Left ventricle myocardium inferior (tissue), 1 donor: ENCODE measurements at regions not wholly inside any gene's neighbourhood (a gene's known extent, or its start where the extent isn't known, plus 50 kb on each side); places are given as distances from the start of the nearest gene placed in this dataset.

ENCODE experiments used
- DNase-seq: peaks from one replicate; pipeline ENCODE4 v3.0.0-alpha.2; 2020
- H3K27ac ChIP-seq: fragments of 200-600 bp; replicated peaks from 2 replicates; pipeline ENCODE4 v1.8.0; 2021
- H3K27me3 ChIP-seq: fragments of 200-600 bp; 2 replicates; pipeline ENCODE4 v1.8.0; 2021; ENCODE audit warnings: low read depth
- H3K36me3 ChIP-seq: fragments of 200-600 bp; 2 replicates; pipeline ENCODE4 v1.8.0; 2021
- H3K4me1 ChIP-seq: fragments of 200-600 bp; 2 replicates; pipeline ENCODE4 v1.8.0; 2021
- H3K4me3 ChIP-seq: fragments of 200-600 bp; 2 replicates; pipeline ENCODE4 v1.8.0; 2021; ENCODE audit warnings: mild to moderate bottlenecking, moderate library complexity
- H3K9me3 ChIP-seq: fragments of 200-600 bp; replicated peaks from 2 replicates; pipeline ENCODE4 v1.8.0; 2021
- CTCF ChIP-seq: fragments of 200-600 bp; IDR thresholded peaks from 2 replicates; pipeline ENCODE4 v1.8.0; 2021; ENCODE audit warnings: antibody characterized with exemption, mild to moderate bottlenecking, borderline replicate concordance
- intact Hi-C: fragments of 100-400 bp; cut with micrococcal nuclease; formaldehyde crosslinking; loops from one replicate; pipeline ENCODE4 v1.11.0; 2022
- donor health status: DM: no; HTN: yes; CAD: no; lungs with severe emphysema.

GRCh38 chr9:91157883-91158282 lies 203.8 kb downstream of the AUH start:
- no peaks in the 10 kb centered on the region for H3K36me3 ChIP-seq
- H3K9me3 ChIP-seq = peaks cover 5% of the 10 kb centered on the region
- no peak for TF ChIP-seq CTCF
- peaks cover 20% of the 10 kb centered on the region for H3K4me1 ChIP-seq
- no peak overlapping the region for H3K27ac ChIP-seq
- intact Hi-C loops = no loop called here
- no peak overlapping the region for H3K4me3 ChIP-seq
- DNase-seq = no peak
- H3K27me3 ChIP-seq = no peaks in the 10 kb centered on the region

- Histone ChIP-seq H3K4me3 (no peak overlapping the region), H3K27ac (no peak overlapping the region), H3K36me3 (no peaks in the 10 kb centered on the region), H3K27me3 (no peaks in the 10 kb centered on the region), H3K9me3 (peaks cover 5% of the 10 kb centered on the region), H3K4me1 (peaks cover 24% of the 10 kb centered on the region)
- intact Hi-C loops = no loop called here
- no peak for DNase-seq
- TF ChIP-seq CTCF = no peak
Measured at GRCh38 chr9:91158286-91158685, 203.4 kb downstream of the AUH start.

GRCh38 chr9:91158946-91159345 lies 202.8 kb downstream of the AUH start:
- DNase-seq = no peak
- H3K36me3 ChIP-seq = no peaks in the 10 kb centered on the region
- H3K27me3 ChIP-seq = no peaks in the 10 kb centered on the region
- H3K27ac ChIP-seq = no peak overlapping the region
- peaks cover 29% of the 10 kb centered on the region for H3K4me1 ChIP-seq
- intact Hi-C loops = no loop called here
- H3K4me3 ChIP-seq = no peak overlapping the region
- no peak for TF ChIP-seq CTCF
- H3K9me3 ChIP-seq = peaks cover 5% of the 10 kb centered on the region

- Histone ChIP-seq H3K4me1 (peaks cover 29% of the 10 kb centered on the region), H3K27me3 (no peaks in the 10 kb centered on the region), H3K36me3 (no peaks in the 10 kb centered on the region), H3K9me3 (peaks cover 5% of the 10 kb centered on the region), H3K4me3 (peak overlapping the region; percentile 54), H3K27ac (peak overlapping the region; percentile 74)
- intact Hi-C loops = no loop called here
- DNase-seq = peak; percentile 65
- no peak for TF ChIP-seq CTCF
Measured at GRCh38 chr9:91159664-91160121, 202.0 kb downstream of the AUH start.

- TF ChIP-seq CTCF = no peak
- Histone ChIP-seq H3K27me3 (no peaks in the 10 kb centered on the region), H3K36me3 (no peaks in the 10 kb centered on the region), H3K27ac (peak overlapping the region; percentile 74), H3K4me3 (peak overlapping the region; percentile 54), H3K4me1 (peaks cover 29% of the 10 kb centered on the region), H3K9me3 (peaks cover under 1% of the 10 kb centered on the region)
- intact Hi-C loops = no loop called here
- DNase-seq = no peak
Measured at GRCh38 chr9:91160181-91160580, 201.5 kb downstream of the AUH start.
